Spleen (tissue), 7 donors: ENCODE measurements at regions not wholly inside any gene's neighbourhood (a gene's known extent, or its start where the extent isn't known, plus 50 kb on each side); places are given as distances from the start of the nearest gene placed in this dataset.

Experiments
- CTCF ChIP-seq, 11 experiments: fragments of 200-600 bp in 7 of 11; fragments of 450-650 bp in 4 of 11; sonication (generic) in 4 of 11; IDR thresholded peaks in 8 of 11; conservative IDR thresholded peaks in 3 of 11; 1 replicate in 7 of 11; 2 replicates in 4 of 11; pipeline versions ENCODE4 v1.4.0 to v1.8.0; 2016 to 2021; ENCODE audit warnings: antibody characterized with exemption in 11 of 11, inconsistent platforms in 4 of 11, mild to moderate bottlenecking in 1 of 11
- POLR2A ChIP-seq, 3 donors: fragments of 450-650 bp; IDR thresholded peaks; one replicate each; pipeline ENCODE4 v1.5.1; 2017; ENCODE audit warnings: antibody characterized with exemption in 3 of 3, mild to moderate bottlenecking in 1 of 3
- donor health status: DM: no; HTN: no; CAD: no; lungs with moderate emphysema.
- donor health status: DM: no; HTN: no; CAD: no.
- donor health status: DM: no; HTN: no; CAD: no.

GRCh38 chr7:56219017-56219416, 102.8 kb upstream of the NUPR2 start:
- TF ChIP-seq POLR2A (IDR thresholded peaks at IDR 0.05) (no peak), CTCF (IDR thresholded peaks at IDR 0.05 in 8 of 11, conservative IDR thresholded peaks at IDR 0.05 in 3 of 11) (no peak)
